Neural progenitor cell (in vitro differentiated cells): ENCODE measurements at regions not wholly inside any gene's neighbourhood (a gene's known extent, or its start where the extent isn't known, plus 50 kb on each side); places are given as distances from the start of the nearest gene placed in this dataset.

Source experiments
- CTCF ChIP-seq: fragments of 200-600 bp; sonication (generic); IDR thresholded peaks from 2 replicates; pipeline ENCODE4 v1.5.1; 2017; ENCODE audit warnings: antibody characterized with exemption, mild to moderate bottlenecking
- EZH2 ChIP-seq: fragments of 200-600 bp; sonication (generic); IDR thresholded peaks from 2 replicates; pipeline ENCODE4 v1.6.1; 2017; ENCODE audit warnings: antibody characterized with exemption, mild to moderate bottlenecking, moderate library complexity
- EZH2phosphoT487 ChIP-seq: fragments of 200-600 bp; sonication (generic); IDR thresholded peaks from 2 replicates; pipeline ENCODE4 v1.6.1; 2017; ENCODE audit warnings: antibody characterized with exemption

- no peak for TF ChIP-seq EZH2
- no peak for TF ChIP-seq CTCF
- TF ChIP-seq EZH2phosphoT487: no peak
These were observed 458.6 kb downstream of the MAFB start for GRCh38 chr20:40230486-40230885.
